ENCODE measurements at regions not wholly inside any gene's neighbourhood (a gene's known extent, or its start where the extent isn't known, plus 50 kb on each side); places are given as distances from the start of the nearest gene placed in this dataset.
A peak's percentile ranks its signal among the peaks of the same experiment; 100 is the strongest.

DNA sequence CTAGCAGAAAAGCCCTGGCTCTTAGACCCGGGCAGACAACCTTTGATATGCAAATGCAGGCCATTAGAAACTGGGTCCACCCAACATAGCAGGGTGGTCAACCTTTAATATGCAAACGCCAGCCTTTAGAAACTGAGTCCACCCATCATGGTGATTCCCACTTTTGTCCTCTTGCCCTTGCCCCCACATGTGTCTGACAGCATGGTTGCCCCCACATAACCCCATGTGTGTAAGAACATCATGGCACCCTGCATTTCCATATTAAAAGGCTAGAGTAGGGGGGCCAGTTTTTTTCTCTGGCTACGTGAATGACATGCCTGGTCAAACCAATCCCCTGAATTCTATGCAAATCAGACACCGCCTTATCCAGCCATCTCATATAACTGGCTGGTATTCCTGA lies 273.2 kb upstream of the PRDM9 start:
- TF ChIP-seq, protein P1, sequence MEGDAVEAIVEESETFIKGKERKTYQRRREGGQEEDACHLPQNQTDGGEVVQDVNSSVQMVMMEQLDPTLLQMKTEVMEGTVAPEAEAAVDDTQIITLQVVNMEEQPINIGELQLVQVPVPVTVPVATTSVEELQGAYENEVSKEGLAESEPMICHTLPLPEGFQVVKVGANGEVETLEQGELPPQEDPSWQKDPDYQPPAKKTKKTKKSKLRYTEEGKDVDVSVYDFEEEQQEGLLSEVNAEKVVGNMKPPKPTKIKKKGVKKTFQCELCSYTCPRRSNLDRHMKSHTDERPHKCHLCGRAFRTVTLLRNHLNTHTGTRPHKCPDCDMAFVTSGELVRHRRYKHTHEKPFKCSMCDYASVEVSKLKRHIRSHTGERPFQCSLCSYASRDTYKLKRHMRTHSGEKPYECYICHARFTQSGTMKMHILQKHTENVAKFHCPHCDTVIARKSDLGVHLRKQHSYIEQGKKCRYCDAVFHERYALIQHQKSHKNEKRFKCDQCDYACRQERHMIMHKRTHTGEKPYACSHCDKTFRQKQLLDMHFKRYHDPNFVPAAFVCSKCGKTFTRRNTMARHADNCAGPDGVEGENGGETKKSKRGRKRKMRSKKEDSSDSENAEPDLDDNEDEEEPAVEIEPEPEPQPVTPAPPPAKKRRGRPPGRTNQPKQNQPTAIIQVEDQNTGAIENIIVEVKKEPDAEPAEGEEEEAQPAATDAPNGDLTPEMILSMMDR (IDR thresholded peaks at IDR 0.05), result no peak
- no peaks in the 10 kb centered on the region for H3K36me3 ChIP-seq
- no peaks in the 10 kb centered on the region for H3K27me3 ChIP-seq
- H3K4me3 ChIP-seq, result no peak overlapping the region
- no peak for DNase-seq (ENCODE audit: low spot score)
- no peaks in the 10 kb centered on the region for H3K4me1 ChIP-seq
- H3K9me3 ChIP-seq, result no peaks in the 10 kb centered on the region
- no peak overlapping the region for H3K27ac ChIP-seq

DNA sequence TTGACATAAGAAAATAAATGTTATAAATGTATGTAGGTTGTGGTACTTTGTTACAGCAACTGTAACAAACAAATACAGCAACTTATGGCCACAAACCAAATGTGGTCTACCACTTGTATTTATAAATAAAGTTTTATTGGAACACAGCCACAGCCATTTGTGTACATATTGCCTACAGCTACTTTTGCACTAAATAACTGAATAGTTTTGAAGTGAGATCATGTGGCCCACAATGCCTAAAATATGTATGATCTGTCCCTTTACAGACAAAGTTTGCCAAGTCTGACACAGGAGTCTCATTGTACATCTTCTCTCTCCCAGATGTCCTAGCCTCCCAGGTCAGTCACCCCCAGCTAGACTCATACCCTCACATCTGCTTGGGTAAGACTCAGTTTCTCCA lies 283.6 kb upstream of the PRDM9 start:
- Histone ChIP-seq H3K36me3 (no peaks in the 10 kb centered on the region), H3K27ac (no peak overlapping the region), H3K4me1 (no peaks in the 10 kb centered on the region), H3K9me3 (no peaks in the 10 kb centered on the region), H3K27me3 (no peaks in the 10 kb centered on the region), H3K4me3 (no peak overlapping the region)
- no peak for DNase-seq (ENCODE audit: low spot score)
- TF ChIP-seq, protein P1 (IDR thresholded peaks at IDR 0.05), result no peak

DNA sequence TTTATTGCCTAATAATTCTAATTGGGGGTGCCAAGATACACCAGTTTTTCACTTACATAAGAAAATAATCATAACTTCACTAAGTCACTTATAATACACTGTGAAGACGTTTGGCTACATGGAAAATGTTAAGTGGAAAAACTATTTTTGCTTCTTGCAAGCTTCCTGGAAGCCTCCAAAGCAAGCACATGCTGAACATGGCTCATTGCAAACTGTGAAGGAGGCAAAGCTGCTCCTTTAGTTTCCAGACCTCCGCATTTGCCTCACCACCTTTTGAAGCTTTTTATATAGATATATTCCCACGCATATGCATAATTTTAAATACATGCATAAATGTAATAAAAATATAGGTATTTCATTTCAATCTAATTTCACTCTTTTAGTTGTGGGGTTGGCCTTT lies 285.6 kb upstream of the PRDM9 start:
- Histone ChIP-seq H3K27me3 (no peaks in the 10 kb centered on the region), H3K27ac (no peak overlapping the region), H3K36me3 (no peaks in the 10 kb centered on the region), H3K9me3 (peaks cover 0 to 2% of the 10 kb centered on the region in 2 donors), H3K4me3 (no peak overlapping the region), H3K4me1 (no peaks in the 10 kb centered on the region)
- DNase-seq (ENCODE audit: low spot score), result no peak
- TF ChIP-seq, protein P1 (IDR thresholded peaks at IDR 0.05), result no peak

DNA sequence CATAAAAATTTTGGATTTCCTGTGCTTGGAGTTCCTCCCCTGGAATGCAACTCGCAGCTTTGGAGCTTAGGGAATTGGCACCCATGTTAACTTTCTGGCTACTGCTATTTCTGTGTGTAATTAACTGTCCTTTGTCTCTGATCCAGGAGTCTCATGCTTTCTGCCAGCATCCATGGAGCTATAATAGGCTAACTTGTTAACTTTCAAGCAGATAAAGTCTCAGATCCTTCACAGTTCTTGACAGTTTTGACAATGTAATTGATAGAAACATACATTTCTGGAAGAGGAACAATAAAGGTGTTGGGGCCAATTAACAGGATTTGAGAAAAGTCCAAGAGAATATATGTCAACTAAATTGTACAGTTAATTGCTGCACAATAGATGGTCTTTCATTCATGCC lies 290.2 kb upstream of the PRDM9 start:
- Histone ChIP-seq H3K36me3 (no peaks in the 10 kb centered on the region), H3K9me3 (peaks cover 0 to 3% of the 10 kb centered on the region in 2 donors), H3K27ac (no peak overlapping the region), H3K27me3 (no peaks in the 10 kb centered on the region), H3K4me1 (no peaks in the 10 kb centered on the region), H3K4me3 (no peak overlapping the region)
- TF ChIP-seq, protein P1 (IDR thresholded peaks at IDR 0.05), result no peak
- DNase-seq (ENCODE audit: low spot score), result no peak

DNA sequence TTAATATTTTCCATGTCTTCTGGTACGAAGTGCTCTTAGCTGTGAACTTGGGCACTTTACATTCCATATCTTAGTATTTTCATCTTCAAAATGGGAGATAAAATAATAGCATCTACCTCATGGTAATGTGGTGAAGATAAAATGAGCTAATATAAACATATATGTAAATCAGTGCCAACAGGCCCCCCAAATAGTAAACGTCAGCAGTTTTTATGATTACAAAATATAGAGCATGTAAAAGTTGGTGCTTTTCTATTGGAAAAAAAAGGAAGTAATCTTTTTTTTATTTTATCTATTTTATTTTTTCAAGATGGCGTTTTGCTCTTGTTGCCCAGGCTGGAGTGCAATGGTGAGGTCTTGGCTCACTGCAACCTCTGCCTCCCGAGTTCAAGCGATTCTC lies 291.1 kb upstream of the PRDM9 start:
- TF ChIP-seq, protein P1 (IDR thresholded peaks at IDR 0.05), result no peak
- H3K4me1 ChIP-seq, result no peaks in the 10 kb centered on the region
- H3K27me3 ChIP-seq, result no peaks in the 10 kb centered on the region
- H3K4me3 ChIP-seq, result no peak overlapping the region
- no peak overlapping the region for H3K27ac ChIP-seq
- DNase-seq (ENCODE audit: low spot score), result no peak
- no peaks in the 10 kb centered on the region for H3K36me3 ChIP-seq
- H3K9me3 ChIP-seq, result peaks cover 0 to 3% of the 10 kb centered on the region in 2 donors

DNA sequence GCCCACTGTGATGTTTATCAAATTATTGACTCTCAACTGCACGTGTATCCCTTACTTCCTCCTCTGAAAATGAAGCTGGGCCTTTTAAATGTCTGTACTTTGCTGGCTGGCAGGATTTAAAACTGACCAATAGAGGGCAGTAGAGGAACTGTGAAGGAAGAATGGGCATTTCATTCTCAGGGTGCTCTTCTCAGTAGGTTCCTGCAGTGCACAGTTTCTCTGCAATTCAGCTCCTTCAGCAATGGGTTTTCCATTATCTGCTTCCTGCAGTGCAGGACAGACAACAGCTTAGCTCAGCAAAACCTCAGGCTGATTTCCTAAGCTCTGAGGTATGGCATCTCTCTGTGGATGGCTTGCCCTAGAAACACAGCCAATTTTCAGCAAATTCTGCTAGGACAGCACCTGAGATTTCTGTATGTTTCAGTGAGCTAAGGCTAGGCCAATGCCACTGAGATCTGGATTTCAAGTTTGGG lies 298.4 kb upstream of the PRDM9 start:
- TF ChIP-seq, protein P1 (IDR thresholded peaks at IDR 0.05), result peak in 1 of 2 donors; percentile 72
- H3K27ac ChIP-seq, result no peak overlapping the region
- no peak for DNase-seq (ENCODE audit: low spot score)
- H3K4me1 ChIP-seq, result no peaks in the 10 kb centered on the region
- H3K36me3 ChIP-seq, result no peaks in the 10 kb centered on the region
- H3K9me3 ChIP-seq, result no peaks in the 10 kb centered on the region
- H3K27me3 ChIP-seq, result no peaks in the 10 kb centered on the region
- no peak overlapping the region for H3K4me3 ChIP-seq
